ENCODE measurements at regions not wholly inside any gene's neighbourhood (a gene's known extent, or its start where the extent isn't known, plus 50 kb on each side); places are given as distances from the start of the nearest gene placed in this dataset.

- no peak for TF ChIP-seq CTCF (IDR thresholded peaks at IDR 0.05; ENCODE audit: low read depth, low read length)
- TF ChIP-seq, protein P1, sequence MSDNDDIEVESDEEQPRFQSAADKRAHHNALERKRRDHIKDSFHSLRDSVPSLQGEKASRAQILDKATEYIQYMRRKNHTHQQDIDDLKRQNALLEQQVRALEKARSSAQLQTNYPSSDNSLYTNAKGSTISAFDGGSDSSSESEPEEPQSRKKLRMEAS (IDR thresholded peaks at IDR 0.05; ENCODE audit: low read depth, low read length): no peak
Observed at GRCh38 chr1:229941160-229941559, 125.9 kb upstream of the GALNT2 start.

All from NB4 (cell line).